T-helper 22 cell (primary cell): ENCODE measurements at regions not wholly inside any gene's neighbourhood (a gene's known extent, or its start where the extent isn't known, plus 50 kb on each side); places are given as distances from the start of the nearest gene placed in this dataset.
"Not testable (repeated sequence)": the region's sequence is repeated elsewhere in the genome, so short reads cannot be mapped to it uniquely, and the experiment has no call there.

Experiments used
- DNase-seq: peaks from one replicate; pipeline ENCODE4 v3.0.0-alpha.2; 2020; ENCODE audit warnings: low read depth

DNA sequence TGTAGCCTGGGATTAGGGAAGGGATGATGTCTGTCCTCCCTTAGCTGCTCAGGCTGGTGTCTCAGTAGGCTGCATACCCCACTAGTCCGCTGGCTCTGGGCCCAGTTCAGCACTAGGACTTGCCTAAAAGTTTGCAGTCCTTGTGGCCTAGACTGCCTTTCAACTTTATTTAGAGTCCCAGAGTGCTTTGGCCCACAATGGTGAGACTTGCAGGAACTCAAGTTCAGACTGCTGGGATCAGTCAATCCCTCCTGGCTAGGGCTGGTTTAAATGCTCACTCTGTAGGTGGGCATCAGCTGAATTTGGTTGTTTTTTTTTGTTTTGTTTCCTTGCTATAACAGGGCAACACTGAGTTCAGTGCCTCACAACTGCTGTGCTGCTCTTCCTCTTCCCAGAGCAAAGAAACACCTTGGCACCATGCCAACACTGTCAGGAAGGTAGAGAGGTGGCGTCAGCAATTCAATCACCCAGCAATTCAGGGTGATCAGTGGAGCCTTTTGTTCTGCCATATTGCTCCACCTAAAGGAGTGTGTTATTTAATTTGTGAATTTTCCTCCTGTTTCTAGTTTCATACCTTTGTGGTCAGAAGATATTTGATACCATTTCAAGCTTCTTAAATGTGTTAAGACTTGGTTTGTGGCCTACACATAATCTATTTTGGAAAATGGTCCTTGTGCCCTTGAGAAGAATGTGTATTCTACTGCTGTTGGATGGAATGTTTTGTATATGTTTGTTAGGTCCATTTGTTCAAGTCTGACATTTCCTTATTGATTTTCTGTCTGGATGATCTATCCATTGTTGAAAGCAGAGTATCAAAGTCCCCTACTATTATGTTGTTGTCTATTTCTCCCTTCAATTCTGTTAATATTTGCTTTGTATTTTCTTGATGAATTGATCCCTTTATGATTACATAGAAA, 284.0 kb upstream of the PMFBP1 start:
- no peak for DNase-seq

DNA sequence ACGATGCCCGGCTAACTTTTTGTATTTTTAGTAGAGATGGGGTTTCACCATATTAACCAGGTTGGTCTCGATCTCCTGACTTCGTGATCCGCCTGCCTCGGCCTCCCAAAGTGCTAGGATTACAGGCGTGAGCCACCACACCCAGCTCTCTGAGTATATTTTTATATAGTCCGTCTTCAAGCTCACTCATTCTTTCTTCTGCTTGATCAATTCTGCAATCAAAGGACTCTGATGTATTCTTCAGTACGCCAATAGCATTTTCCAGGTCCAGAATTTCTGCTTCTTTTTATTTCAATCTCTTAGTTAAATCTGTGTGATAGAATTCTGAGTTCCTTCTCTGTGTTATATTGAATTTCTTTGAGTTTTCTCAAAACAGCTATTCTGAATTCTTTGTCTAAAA, 281.9 kb upstream of the PMFBP1 start:
- DNase-seq = not testable (repeated sequence)

DNA sequence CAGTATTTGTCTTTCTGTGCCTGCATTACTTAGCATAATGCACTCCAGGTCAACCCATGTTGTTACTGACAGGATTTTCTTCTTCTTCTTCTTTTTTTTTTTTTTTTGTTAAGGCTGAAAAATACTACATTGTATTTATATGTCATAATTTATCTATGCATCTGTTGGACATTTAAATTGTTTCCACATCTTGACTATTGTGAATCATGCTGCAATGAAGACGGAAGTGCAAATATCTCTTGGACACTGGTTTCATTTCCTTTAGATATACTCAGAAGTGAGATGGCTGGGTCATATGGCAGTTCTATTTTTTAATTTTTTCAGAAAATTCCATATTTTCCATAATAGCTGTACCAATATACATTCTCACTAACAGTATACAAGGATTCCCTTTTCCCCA, 272.7 kb upstream of the PMFBP1 start:
- DNase-seq = no peak

DNA sequence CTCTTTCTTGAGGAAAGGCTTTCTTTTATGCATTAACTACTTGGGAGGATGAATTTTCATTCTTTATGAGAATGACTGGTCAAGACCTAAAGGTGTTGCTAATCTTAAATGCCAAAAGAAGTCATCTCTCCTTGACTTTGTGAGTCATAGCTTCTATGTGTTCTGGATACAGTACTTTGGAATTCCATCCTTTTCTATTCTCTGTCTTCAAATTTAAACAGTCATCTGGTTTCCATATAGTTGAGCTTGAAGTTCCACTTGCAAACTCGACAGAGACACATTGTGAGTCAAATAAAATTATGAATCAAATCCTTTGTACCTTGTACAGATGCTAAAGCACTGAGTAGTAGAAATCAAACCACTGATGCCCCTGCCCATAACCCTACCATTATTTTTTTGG, 271.9 kb upstream of the PMFBP1 start:
- DNase-seq = no peak

DNA sequence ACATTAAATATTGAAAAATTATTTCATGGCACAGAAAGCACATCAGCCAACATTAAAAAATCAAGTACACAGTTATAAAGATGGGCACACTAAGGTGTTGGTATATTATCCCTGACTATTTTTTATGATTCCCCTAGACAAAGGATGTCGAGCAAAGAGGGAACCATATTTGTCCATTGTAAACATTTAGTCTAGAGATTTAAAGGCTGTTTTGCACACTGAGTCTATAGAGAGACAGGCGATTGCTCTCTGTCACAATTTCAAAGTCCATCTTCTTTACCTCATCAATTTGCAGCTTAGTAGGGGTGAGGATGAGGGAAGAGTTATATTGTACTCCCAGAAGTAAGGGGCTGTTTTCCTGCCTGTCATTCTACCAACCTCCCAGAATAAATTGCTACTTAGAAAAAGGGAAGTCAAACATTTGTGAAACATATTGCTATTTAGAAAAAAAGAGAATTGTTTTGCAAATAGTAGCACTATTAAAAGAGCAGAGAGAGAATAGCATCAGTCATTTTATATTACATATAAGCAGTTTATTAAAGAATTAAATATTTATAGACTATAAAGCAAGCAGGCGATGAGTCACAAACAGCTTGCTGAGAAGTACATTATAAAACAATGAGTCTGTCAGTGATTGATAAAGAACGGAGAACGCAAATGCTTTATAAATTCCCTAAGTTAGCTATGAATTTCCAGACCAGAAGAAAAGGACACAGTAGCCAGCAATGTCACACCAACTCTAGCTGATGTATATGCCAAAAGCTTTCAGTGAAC, 270.6 kb upstream of the PMFBP1 start:
- no peak for DNase-seq

DNA sequence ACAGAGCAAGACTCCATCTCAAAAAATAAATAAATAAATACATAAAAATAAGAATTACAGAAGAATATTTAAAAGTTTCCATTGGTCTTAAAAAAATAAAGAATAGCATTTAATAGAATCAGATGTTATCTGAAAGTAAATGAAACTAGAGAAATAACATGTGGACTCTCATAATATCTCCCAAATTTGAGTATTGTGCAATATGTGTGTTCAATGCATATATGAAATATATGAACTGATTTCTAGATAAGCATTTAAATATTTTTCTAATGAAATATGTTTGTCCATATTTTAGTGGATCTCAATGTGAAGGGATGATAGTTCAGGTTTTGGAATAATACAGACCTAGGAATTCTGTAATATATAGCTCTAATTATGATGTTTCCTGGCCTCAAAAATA, 265.9 kb upstream of the PMFBP1 start:
- no peak for DNase-seq

DNA sequence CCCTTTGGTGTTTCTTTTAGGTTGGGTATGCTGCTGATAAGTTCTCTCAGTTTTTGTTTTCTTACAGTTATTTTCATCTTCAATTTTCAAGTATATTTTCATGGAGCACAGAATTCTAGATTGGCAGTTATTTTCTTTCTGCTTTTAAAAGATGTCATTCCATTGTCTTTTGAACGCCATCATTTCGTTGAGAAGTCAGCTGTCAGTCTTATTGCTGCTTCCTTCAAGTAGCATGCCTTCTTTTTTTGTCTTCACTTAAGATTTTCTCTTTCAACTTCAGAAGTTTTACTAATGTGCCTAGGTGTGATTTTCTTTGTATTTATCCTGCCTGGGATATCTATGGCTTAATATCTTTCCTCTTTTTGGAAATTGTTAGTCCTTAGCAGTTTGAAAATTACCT, 262.2 kb upstream of the PMFBP1 start:
- DNase-seq = no peak

DNA sequence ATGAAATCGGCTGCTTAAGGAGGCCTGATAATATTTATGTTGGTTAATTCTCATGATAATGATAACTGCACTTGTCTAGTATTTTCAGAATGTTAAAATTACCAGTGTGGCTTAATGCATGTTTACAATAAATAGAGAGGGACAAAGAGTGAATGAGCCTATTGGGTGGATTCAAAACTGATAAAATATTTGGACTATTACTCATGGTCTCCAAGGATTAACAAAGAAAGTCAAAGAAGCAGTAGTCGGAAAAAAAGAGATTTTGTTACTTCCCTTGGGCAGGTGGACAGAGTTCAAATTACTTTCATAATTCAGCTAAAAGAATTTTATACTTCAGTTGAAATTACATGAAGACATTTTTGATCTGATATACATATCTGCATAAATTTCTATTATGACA, 258.2 kb upstream of the PMFBP1 start:
- DNase-seq = no peak

DNA sequence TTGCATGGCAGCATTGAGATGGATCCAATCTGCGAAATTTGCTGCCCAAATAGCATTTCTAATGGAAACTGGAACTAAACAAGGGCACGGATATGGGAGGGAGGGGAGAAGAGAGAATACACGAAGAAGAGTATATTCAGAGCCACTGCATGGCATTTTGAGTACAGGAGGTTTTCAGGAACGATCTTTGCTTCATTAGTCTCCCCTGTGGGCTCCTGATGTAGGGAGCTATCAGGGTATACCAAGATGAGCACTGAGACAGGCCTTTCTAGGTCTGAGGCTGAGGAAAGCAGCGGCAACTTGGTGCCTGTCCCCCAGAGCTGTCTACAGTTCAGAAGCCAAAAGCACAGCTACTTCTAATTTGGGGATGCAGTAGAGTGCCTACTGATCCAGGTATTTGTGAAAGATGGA, 257.7 kb upstream of the PMFBP1 start:
- no peak for DNase-seq

DNA sequence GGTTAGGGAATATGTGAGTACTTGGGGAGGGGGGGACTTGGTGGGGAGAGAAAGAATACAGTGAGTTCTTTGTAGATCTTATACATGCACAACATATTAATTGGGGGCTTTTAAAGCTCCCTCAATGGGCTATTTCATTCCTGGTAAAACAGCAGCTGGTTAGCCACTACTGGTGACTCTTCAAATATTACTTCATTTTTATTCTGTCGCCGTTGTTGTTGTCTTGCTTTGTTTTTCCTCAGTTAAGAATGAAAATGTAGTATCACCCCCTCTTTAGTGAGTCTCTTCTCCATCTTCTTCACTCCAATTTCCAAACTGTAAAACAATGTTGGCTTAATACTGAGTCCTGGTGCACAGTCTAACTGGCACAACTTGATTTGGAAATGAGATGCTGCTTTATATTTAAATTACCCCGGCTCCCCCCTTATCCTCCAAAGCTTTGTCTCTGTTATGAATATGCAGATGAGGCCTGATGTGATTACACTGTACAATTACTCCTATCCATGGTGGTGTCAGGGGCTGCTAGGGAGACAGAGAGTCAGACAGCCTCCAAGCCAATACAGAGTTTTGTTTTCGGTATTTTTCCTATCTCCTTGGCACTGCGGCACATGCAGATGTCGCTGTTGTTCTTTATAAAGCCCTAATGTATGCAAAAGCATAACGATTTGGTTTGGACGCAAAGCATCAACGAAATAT, 256.9 kb upstream of the PMFBP1 start:
- no peak for DNase-seq

DNA sequence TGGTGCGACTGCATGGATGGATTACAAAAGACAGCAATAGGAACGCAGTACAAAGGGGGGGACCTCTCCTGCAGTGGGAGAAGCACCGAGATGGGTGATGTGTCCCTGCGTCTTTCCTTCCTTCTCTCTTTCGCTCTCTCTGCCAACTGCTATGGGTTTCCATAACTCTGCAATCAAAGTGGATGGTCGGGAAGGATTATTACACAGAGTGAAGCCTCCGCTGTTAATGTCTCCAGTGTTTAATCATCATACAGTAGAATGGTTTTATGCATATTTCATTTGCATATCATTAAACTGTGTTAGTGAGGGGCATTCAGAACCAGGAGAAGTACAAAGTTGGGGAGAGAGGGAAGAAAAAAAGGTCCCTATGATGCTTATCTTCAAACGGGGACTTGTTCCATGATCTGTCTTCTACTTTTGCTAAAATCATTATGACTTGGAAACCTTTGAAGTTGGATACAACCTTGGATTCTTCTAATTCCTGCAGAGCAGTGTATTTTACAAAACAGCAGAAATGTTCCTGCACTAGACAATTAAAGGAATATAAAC, 255.9 kb upstream of the PMFBP1 start:
- no peak for DNase-seq

DNA sequence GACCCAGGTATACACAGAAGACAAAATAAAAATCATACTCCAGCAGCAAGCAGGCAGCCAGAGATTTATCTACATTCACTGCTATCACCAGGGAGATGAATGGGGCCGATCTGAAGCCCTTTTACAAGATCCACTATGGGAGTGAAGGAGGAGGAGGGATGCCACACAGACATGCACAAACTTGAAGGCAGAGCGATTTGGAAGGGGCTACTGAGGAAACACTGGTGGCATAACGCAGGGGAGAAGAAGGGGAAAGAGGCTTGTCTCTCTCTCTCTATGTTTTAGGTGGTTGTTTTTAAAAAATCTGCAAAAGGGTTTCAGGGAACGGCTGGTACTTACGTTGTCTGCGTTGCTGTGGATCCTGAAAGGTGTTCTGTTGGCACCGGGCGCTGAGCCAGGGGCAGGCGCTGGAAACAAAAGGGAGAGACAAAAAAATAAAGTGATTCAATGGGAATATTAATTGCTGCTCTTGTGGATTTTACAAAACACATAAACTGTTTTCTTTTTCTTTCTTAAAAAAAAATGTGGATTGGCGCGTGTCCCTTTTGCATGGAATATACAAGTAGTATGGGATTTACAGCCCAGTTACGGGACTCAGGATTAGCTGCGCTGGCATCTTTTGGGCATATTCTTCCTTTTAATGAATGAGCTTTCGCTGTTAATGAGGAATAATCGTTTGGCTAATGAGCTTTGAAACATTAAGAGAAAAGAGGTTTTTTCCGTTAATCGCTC, 255.3 kb upstream of the PMFBP1 start:
- DNase-seq = no peak

DNA sequence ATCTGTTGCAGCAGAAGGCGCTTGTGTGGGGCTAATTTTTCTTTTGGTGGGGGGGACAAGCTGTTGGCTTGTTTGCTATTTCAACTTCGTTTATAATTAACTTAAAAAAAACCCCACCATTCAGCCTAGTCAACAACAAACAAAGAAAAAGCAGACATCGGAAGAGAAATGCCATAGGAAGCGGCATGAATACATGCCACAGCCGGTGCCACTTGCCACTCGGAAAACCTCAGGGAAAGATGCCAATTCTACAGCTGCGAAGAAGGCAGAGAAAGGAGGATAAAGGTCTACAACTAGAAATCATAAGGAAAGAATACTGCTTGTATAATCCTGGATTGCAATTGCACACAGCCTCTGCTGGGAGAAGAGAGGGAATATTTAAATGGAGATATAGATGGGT, 254.4 kb upstream of the PMFBP1 start:
- DNase-seq = no peak

DNA sequence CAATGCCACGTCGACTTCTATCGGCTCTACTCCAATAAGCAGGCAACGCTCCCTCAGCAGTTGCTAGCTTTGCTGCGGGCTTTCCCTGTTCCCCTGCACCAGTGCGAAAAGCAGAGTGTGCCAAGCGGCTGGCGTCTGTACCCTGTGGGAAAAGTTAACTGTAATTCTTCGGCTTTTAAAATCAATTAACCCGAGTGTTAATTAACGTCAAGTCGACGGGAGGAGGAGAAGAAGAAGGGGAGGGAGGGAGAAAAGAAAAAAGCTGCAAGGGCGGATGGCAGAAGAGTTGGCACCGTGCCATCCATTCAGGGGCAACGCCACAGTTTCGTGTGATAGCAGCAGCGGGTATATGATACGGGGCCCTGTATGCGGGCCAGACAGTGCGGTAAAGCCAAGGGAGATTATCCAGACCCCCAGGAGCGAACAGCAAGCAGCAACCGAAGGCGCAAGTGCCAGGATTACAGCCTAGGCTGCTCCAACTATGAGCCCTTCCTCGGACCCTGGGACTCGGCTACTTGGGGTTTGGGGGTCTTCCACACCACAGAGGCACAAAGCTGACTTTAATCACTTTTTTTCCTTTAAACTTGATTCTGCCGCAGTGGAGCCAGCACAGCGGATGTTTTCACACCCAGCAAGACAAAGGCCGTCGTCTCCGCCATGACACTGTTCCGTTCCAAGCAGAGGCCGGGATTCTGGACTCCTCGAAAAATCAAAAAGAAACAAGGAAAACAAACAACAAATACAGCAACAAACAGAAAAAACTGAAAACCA, 253.8 kb upstream of the PMFBP1 start:
- DNase-seq = no peak

DNA sequence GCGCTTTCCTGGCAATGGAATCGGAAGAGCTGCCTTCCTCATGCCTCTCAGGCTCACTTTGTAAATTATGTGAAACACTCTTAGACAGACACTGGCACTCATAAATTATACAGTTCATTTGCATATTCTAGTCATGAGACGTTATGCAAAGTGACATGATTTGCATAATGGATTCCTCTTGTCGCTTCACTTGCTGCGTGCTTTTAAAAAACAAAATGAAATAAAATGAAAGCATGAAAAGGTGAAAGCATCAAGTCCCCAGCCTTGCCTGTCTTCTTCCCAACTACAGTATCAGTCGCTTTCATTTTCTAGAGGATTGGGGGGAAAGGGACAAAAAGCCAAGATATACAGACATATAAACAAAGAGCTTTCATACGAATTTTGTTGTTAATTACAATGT, 252.8 kb upstream of the PMFBP1 start:
- DNase-seq = no peak

DNA sequence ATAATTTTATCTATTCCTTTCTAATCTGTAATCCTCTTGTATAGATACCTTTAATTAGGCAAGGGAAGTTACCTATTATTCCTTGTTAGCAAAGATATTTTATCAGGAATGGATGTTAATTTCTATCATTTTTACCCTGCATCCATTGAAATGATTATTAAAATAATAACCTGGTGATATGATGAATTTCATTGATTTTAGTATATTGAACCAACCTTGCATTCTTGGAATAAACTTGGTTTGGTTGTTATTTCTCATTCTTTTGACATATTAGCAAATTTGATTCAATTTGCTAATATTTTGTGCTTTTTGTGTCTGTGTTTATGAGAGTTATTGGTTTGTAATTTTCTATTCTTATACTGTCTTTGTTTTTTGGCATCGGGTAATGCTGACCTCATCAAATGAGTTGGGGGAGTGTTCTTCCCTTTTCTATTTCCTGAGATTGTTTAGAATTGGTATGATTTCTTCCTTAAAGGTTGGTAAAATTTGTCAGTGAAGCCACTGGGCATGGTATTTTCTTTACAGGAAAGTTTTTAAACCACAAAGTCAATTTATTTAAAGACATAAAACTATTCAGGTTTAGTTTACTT, 250.4 kb upstream of the PMFBP1 start:
- no peak for DNase-seq

DNA sequence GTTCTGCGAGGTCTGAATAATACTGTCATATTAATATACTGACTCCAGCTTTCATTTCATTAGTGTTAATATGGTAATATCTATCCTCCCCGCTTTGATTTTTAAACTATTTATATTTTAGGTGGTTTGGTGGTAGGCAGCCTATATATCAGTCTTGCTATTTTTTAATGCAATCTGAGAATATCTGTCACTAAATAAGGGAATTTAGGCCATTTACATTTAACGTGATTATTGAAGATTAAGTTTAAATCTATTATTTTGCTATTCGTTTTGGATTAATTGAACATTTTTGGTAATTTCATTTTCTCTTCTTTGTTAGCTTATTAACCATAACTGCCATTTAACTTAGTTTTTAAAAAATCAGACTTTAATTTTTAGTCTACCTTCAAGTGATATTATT, 247.7 kb upstream of the PMFBP1 start:
- DNase-seq = no peak

DNA sequence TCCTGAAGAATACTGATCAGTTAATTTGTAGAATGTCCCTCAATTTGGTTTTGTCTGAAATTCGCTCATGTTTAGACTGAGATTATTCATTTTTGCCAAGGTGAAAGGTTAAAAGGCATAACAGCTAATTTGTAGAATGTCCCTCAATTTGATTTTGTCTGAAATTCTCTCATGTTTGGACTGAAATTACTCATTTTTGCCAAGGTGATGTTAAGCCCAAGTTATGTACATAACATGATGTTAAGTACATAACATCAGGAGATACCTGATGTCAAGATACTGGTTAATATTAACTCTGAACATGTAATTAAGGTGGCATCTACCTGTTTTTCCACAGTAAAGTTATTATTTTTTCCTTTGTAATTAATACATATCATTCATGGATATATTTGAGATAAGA, 243.4 kb upstream of the PMFBP1 start:
- DNase-seq = no peak

DNA sequence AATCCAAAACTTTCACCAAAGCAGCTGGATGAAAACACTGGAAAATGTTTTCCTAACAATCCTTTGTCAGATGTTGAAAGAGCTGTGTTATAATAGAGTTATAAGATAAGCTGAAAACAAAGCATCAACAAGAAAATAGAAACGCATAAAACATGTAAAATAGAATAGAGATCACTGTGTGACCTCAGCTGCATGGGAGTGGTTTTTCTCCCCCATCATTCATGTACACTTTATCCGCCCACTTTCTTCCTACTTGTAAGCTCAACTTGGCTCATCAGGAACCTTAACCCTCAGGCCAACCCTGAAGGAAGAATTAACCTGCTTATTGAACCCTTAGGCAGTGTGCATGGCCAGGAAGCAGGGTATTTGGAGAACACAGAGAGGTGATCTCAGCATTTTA, 238.5 kb upstream of the PMFBP1 start:
- DNase-seq = no peak

DNA sequence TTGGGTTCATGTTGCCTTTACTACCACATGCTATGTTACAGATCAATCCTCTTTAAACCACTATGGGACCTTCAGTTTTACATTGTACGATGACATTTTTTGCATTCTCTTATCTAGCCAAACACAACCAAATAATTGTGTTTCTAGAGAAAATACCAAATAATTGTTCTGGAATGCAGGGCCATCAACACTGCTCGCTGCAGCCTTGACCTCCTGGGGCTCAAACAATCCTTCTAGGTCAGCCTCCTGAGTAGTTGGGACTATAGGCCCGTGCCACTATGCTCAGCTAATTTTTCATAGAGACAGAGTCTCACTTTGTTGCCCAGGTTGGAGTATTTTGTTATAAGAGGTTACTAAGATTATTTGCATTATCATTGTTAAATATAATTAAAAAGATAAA, 237.5 kb upstream of the PMFBP1 start:
- no peak for DNase-seq

DNA sequence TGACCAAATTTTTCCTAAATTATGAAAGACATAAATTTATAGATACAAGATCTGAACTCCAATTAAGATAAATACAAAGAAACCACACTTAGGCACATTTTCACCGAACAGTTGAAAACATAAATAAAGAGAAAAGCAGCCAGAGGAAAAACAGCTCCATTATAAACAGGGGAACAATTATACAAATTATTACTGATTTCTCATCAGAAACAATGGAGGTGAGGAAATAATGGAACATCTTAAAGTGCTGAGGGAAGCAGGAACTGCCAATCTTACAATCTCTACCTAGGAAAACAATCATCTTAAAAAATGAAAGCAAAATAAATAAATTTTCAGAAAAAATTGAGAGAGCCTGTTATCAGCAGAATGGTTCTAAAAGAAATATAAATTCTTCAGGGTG, 234.4 kb upstream of the PMFBP1 start:
- DNase-seq = no peak
